NCI-H69 (cell line): ENCODE measurements at regions not wholly inside any gene's neighbourhood (a gene's known extent, or its start where the extent isn't known, plus 50 kb on each side); places are given as distances from the start of the nearest gene placed in this dataset.
"Not testable (repeated sequence)": the region's sequence is repeated elsewhere in the genome, so short reads cannot be mapped to it uniquely, and the experiment has no call there.

Source experiments
- DNase-seq: peaks from one replicate; lab custom pipeline; 2025; lab: John Stamatoyannopoulos, UW

GRCh38 chr18:39162013-39162827 lies 1596.6 kb upstream of the CELF4 start:
- peak; percentile 44 for DNase-seq

DNA sequence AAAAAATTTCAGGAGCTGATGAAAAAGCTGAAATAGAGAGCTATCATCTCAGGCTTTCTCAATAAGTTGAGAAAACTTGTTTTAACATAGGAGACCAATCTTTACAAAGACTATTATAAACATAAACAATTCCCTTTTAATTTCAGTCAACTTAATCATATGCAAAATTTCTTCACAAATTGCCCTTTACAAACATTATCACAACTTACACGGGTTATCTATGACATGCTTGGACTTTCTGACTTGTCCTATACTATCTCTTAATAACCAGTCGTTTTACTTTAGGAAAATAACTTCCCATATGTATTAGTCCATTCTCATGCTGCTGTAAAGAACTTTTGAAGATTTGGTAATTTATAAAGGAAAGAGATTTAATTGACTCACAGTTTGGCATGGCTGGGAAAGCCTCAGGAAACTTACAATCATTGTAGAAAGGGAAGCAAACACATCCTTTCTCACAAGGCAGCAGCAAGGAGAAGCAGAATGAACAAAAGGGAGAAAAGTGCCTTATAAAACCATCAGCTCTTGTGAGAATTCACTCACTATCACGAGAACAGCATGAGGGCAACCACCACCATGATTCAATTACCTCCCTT lies 1583.7 kb upstream of the CELF4 start:
- peak; percentile 38 for DNase-seq

DNA sequence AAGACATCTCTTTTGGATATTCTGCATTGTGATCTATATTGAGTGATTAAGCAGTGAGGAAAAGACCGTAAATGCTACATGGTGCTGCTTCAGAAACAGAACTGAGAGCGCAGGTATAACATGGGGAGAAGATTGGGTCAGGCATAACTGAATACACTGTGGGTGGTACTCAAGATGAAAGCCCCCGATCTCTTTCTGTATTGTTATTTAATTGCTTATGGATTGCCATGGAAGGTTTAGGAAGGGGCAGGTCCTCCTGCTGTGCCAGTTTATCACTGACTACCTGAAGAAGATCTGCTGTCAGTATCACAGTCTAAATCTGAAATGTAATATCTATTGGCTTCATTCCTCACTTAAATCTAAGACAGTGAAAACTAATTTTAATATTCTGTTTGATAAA lies 1568.7 kb upstream of the CELF4 start:
- DNase-seq: no peak

DNA sequence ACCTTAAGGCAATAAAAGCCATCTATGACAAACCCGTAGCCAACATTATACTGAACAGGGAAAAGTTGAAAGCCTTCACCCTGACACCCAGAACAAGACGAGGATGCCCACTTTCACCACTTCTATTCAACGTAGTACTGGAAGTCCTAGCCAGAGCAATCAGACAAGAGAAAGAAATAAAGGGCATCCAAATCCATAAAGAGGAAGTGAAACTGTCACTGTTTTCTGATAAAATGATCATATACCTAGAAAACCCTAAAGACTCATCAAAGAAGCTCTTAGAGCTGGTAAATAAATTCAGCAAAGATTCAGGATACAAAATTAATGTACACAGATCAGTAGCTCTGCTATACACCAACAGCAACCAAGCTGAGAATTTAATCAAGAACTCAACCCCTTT lies 1561.9 kb upstream of the CELF4 start:
- not testable (repeated sequence) for DNase-seq

DNA sequence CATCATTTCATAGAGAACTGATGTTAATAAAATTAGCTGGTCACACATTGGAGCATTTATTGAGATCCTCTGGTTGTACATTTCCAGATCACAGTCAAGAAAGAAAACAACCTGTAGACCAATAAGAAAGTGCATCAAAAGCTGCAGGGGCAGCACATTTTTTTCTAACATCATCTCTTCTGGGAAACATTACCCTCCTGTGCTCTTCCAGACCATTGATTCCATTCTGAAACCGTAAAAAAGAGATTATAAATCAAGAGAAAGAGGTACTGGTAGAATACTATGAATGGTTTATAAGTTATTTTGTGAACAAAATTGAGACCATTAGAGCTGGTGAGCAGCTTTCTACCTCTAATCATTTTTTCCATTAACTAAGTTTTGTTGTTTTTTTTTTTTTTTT lies 1548.2 kb upstream of the CELF4 start:
- DNase-seq: no peak

GRCh38 chr18:39105104-39105503 lies 1539.5 kb upstream of the CELF4 start:
- DNase-seq: peak; percentile 97

DNA sequence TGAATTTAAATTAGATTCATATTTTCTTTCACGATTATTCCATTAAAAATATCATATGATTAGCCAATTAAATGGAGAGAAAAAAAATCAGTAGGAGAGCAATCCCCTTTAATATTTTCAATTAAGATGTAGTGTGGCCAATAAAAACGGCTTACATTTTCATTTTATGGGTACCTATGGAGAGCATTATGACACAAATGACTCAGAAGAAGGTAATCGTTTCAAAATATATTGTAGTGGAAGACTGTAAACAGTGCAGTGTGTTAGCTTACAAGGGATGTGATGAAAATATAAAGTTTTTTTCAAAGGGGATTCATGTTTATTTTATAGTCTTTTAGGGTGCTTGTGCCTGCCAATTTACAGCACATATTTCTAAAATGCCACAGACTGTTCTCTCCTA lies 1507.4 kb upstream of the CELF4 start:
- no peak for DNase-seq

GRCh38 chr18:39062426-39062825 lies 1496.8 kb upstream of the CELF4 start:
- DNase-seq: no peak

- DNase-seq: no peak
These were observed 1492.9 kb upstream of the CELF4 start for GRCh38 chr18:39058386-39059000.

- DNase-seq: peak; percentile 44
These were observed 1491.9 kb upstream of the CELF4 start for GRCh38 chr18:39057423-39058064.

GRCh38 chr18:39053571-39053970 lies 1488.0 kb upstream of the CELF4 start:
- DNase-seq: peak; percentile 94

DNA sequence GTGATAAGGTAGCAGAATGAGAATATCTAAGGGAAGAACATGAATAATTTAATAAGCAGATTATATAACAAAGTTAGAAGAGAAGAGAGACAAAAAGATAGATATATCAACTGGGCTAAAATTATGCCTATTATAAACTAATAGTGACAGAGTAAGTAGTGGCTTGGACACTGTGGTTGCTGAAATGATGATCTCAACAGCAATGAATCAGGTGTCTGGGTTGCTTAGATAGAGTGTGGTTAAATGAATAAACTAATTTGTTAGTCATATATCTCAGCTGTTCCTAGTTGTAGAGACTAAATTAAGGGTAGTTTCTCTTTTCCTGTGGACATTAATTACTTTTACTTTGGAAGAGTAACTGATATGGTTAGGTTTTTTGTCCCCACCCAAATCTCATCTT lies 1485.4 kb upstream of the CELF4 start:
- DNase-seq: no peak

DNA sequence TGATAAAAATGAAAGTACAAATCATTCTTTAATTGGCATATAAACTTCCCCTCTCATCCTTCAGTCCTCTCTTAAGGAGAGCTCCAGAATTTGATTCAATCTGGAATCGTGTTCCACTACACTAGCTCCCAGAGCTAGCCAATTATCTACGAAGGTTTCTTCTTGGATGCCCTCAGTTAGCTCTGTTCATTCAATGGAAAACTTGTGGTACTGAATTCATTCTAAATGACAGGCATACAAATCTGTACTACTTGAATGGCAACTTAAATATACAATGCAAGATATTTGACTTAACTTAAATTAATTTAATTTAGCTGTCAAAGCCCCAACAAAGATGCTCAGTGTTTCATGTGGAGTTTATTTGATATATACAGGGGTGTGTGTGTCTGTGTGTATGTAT lies 1474.2 kb upstream of the CELF4 start:
- DNase-seq: no peak

- peak; percentile 83 for DNase-seq
These were observed 1472.3 kb upstream of the CELF4 start for GRCh38 chr18:39037925-39038324.

DNA sequence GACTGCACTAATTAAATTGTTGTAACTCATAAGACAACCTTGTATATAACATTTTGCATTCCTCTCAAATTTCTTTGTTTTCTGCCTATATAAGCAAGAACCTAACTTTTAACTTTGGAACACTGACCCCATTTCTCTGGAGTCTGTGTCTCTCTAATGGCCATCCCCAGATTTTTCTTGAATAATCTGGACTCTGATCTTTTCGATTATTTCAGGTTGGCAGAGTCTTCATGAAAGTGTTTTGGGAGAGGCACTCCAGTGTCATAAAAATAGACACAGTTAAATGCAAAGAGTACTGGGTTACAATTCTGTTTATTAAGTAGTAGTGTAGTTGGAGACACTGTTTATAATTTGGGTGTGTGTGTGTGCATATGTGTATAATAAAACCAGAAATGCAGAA lies 1467.7 kb upstream of the CELF4 start:
- no peak for DNase-seq

DNA sequence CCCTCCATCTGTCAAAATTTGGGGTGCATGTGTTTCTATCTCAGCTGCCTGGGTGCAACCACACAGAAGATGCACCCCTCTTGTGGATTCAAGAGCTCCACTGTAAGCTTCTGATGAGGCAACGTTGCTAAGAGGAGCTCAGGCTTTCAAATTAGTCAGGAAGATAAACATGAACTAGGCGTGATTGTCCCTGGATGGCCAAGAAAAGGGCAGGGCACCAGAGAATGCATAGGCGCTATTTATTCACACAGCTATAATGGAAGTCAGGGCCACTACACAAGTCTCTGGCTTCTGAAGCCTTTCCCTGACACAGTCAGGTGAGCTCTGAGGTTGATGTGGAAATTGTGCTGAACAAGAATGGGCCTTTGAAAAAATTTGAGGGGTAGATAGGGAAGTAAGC lies 1466.0 kb upstream of the CELF4 start:
- no peak for DNase-seq

GRCh38 chr18:39030124-39030655 lies 1464.6 kb upstream of the CELF4 start:
- DNase-seq: no peak

GRCh38 chr18:39025531-39025930 lies 1459.9 kb upstream of the CELF4 start:
- no peak for DNase-seq

DNA sequence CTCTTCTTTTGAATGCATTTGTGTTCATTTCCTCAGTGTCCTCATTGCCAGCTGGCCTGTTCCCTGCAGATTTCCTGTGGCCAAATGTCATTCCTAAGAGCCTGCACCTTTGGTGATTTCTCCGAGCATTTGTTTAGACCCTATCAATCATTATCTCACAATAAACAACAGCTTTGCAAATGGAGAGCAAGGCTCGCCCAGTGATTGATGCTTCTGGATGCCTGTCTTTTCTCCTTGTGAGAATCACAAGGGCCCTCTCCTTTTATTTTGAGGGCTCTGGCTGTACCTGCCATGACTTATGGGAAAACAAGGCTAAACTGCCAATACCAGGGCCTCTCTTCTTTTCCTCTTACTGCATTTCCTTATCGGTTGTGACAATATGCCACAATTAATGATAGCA lies 1454.4 kb upstream of the CELF4 start:
- peak; percentile 76 for DNase-seq

DNA sequence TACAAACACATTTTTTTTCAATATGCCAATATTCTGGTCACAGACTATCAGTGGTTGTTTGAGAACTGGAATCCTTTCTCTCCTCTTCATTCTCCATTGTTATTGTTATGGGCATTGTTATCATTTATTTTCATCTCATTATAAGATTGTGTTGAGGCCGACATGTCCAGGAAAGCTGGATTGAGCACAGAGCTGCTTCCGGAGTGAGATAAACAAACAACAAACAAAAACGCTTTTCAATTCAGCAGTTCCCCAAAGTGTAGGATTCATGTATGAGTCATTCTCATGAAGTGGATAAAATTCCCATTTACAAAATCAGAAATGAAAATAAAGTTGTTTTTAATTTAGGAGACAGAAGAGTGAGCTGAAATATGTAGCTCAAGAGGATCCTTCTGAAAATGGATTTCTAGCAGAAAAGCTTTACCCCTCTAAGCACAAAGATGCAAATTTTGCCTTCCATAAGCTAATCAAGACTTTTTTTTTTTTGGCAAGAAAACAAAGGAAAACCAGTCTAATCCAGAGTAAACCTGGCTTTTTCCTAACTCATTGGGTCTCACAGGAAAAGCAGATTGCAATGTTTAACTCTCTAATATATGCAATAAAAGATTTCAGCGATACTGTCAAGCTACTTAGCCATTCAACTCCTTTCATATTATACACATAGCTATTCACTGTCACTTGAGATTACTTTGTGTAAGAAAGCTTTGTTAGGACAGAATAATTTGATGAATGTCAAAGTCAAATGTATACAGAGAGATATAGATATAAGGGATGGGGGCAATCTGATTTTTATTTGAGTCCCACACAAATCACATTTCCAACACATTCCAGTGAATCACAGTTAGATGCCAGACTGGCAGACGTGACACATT lies 1441.7 kb upstream of the CELF4 start:
- DNase-seq: no peak

DNA sequence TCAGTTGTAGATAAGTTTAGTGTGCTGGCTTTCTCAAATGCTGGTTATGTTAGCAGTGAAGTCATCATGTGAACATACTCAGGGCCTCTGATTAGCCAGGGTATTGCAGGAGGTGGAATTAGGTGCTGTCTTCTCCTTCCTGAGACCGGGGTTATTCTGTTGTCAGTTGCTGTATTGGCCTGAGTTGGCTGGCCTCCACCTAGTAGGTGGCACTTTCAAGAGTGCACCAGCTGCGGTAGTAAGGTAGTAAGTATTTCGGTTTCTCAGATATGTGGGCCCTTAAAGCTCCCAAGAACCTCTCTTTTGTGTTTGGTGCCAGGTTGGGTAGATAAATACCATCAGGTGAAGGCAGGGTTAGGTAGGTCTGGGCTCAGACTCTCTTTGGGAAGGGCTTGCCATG lies 1430.5 kb upstream of the CELF4 start:
- DNase-seq: no peak

DNA sequence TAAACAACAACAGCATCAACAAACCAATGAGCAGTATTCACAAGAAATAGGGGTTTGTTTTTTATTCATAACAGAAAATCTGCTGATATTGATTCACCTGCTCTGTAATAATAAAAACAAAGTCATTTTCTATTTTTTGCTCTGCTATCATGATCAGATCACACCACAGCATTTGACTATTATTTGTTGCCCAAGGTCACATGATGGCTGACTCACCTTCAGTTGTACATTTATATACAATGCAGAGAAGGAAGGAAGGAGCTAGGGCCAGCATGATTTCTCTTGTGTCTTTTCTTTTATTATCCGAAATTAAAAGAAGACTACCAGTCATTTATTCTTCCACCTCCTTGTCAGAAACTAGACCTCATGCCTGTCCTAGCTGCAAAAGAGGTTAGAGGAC lies 1427.7 kb upstream of the CELF4 start:
- peak; percentile 17 for DNase-seq
